D721Med (cell line): ENCODE measurements at regions not wholly inside any gene's neighbourhood (a gene's known extent, or its start where the extent isn't known, plus 50 kb on each side); places are given as distances from the start of the nearest gene placed in this dataset.

ENCODE experiments used
- DNase-seq: peaks from one replicate; pipeline ENCODE4 v3.0.0; 2011; ENCODE audit warnings: low spot score; ENCODE audit not compliant: insufficient read length
- FAIRE-seq: peaks from 2 replicates; lab custom pipeline; 2011; peaks lifted over from hg19 to GRCh38; lab: Jason Lieb, UNC
- TF ChIP-seq, protein P1 (sequence below): IDR thresholded peaks from 2 replicates; pipeline ENCODE4 v1.5.1; 2012; ENCODE audit warnings: mild to moderate bottlenecking, control low read depth; ENCODE audit not compliant: insufficient read depth; ENCODE audit errors: missing control alignments

DNA sequence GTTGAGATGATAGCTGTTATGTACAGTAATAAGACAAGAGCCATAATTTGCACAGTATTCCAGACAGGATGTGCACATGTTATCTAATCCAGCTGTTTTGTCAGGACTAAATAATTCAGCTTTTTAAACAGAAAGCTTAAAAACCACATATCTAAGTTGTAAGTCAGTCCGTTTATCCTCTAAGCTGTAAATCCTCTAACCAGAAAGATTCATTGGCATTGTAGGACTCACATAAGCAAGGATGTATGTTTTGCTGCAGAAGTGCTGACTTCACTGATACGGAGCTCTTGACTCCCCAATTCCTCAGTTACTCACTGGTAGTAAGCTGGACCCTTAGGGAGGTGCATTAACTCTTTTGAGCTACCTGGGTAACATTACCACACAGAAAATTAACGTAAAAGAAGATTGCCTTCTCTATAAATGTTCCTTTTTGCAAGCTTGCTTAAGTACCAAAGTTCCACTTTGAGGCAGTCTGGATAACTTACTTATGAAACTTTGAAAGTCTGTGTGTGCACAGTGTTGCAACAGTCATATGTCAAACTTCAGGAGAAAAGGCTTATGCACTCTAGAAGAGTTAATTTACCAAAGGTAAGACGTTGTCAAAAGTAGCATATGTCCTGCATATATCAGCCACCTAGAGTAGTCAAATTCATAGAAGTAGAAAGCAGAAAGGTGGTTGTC lies 58.3 kb upstream of the MAGEB2 start:
- no peak for DNase-seq
- TF ChIP-seq, protein P1, sequence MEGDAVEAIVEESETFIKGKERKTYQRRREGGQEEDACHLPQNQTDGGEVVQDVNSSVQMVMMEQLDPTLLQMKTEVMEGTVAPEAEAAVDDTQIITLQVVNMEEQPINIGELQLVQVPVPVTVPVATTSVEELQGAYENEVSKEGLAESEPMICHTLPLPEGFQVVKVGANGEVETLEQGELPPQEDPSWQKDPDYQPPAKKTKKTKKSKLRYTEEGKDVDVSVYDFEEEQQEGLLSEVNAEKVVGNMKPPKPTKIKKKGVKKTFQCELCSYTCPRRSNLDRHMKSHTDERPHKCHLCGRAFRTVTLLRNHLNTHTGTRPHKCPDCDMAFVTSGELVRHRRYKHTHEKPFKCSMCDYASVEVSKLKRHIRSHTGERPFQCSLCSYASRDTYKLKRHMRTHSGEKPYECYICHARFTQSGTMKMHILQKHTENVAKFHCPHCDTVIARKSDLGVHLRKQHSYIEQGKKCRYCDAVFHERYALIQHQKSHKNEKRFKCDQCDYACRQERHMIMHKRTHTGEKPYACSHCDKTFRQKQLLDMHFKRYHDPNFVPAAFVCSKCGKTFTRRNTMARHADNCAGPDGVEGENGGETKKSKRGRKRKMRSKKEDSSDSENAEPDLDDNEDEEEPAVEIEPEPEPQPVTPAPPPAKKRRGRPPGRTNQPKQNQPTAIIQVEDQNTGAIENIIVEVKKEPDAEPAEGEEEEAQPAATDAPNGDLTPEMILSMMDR = no peak
- no peak for FAIRE-seq

DNA sequence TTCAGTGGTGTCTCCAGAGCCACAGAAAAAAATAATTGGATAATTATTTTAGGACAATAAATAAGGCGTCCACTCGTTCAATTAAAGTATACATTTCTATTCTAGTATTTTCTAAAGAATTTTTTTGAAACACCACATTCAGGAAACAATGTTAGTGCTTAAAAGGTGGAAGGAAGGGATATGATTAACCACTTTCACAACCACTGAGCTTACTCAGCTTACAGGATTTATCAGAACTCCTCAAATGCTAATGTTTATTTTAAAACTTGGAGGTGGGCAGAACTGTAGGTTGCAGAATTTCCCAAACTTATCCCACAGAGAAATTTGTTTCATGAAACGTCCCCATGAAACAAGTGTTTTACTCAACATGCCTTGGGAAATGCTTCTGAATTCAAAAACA lies 54.3 kb upstream of the MAGEB2 start:
- DNase-seq (no peak), FAIRE-seq (no peak)
- TF ChIP-seq, protein P1 = no peak
